CD4-positive, alpha-beta T cell (primary cell): ENCODE measurements at regions not wholly inside any gene's neighbourhood (a gene's known extent, or its start where the extent isn't known, plus 50 kb on each side); places are given as distances from the start of the nearest gene placed in this dataset.

Source experiments
- ATAC-seq: fragments of 200-7000 bp; cut with Tn5 transposase; one replicate; pipeline ENCODE4 v1.10.0; 2022; ENCODE audit warnings: mild to moderate bottlenecking; ENCODE audit not compliant: poor library complexity
- CTCF ChIA-PET: fragments of 350-600 bp; sonication (Branson Sonifier 250); formaldehyde crosslinking; loops from one replicate; lab custom pipeline; 2021; ENCODE audit warnings: antibody characterized with exemption, inconsistent platforms; lab: Charles Lee
- POLR2A ChIA-PET: fragments of 350-600 bp; sonication (Branson Sonifier 250); formaldehyde crosslinking; loops from one replicate; lab custom pipeline; 2021; ENCODE audit warnings: antibody characterized with exemption, inconsistent platforms; lab: Charles Lee
- DNase-seq, 14 experiments: peaks; one replicate each; pipeline ENCODE4 v3.0.0-alpha.2; 2013 to 2020; ENCODE audit warnings: mixed read lengths in 2 of 14
- H3K27ac ChIP-seq, 2 donors: one replicate each; pipeline versions ENCODE4 v1.5.1 to v1.7.0; 2013; ENCODE audit warnings: low read length in 2 of 2, low read depth in 1 of 2, mild to moderate bottlenecking in 1 of 2
- H3K27me3 ChIP-seq, 2 experiments: 1 replicate in 1 of 2; 2 replicates in 1 of 2; pipeline versions ENCODE4 v1.6.1 to v1.7.0; 2013; ENCODE audit warnings: low read length in 2 of 2, control low read depth in 1 of 2, mild to moderate bottlenecking in 1 of 2, moderate library complexity in 1 of 2; ENCODE audit not compliant: insufficient read depth in 2 of 2, control insufficient read depth in 1 of 2
- H3K36me3 ChIP-seq: one replicate; pipeline ENCODE4 v1.6.1; 2013; ENCODE audit warnings: low read length, control low read depth; ENCODE audit not compliant: insufficient read depth
- H3K4me1 ChIP-seq: one replicate; pipeline ENCODE4 v1.6.1; 2013; ENCODE audit warnings: low read length, control low read depth; ENCODE audit not compliant: insufficient read depth
- H3K4me3 ChIP-seq: one replicate; pipeline ENCODE4 v1.5.1; 2013; ENCODE audit warnings: mild to moderate bottlenecking, low read length, moderate library complexity
- H3K9me3 ChIP-seq, 2 experiments: 1 replicate in 1 of 2; 2 replicates in 1 of 2; pipeline versions ENCODE4 v1.6.1 to v1.7.0; 2013; ENCODE audit warnings: low read length in 2 of 2, mild to moderate bottlenecking in 2 of 2, control low read depth in 1 of 2, moderate library complexity in 1 of 2; ENCODE audit not compliant: control insufficient read depth in 1 of 2, insufficient read depth in 1 of 2
- H3K27ac Mint-ChIP-seq: one replicate; pipeline ENCODE4 v1.8.0; 2020; ENCODE audit warnings: mixed read lengths
- H3K27me3 Mint-ChIP-seq: one replicate; pipeline ENCODE4 v1.8.0; 2021; ENCODE audit warnings: mixed read lengths
- H3K36me3 Mint-ChIP-seq: one replicate; pipeline ENCODE4 v1.8.0; 2021; ENCODE audit warnings: low read depth, mixed read lengths
- H3K4me1 Mint-ChIP-seq: one replicate; pipeline ENCODE4 v1.8.0; 2021; ENCODE audit warnings: low read depth, mixed read lengths
- H3K4me3 Mint-ChIP-seq: one replicate; pipeline ENCODE4 v1.8.0; 2020; ENCODE audit warnings: mild to moderate bottlenecking, mixed read lengths
- H3K9me3 Mint-ChIP-seq: one replicate; pipeline ENCODE4 v1.8.0; 2020; ENCODE audit warnings: mixed read lengths
- intact Hi-C, 2 experiments: fragments of 100-400 bp; cut with DNase I in 1 of 2; cut with micrococcal nuclease in 1 of 2; formaldehyde crosslinking; loops; one replicate each; pipeline versions ENCODE4 v1.15.1 to v1.9.0; 2023 to 2025; cut with DNase I, micrococcal nuclease
- TF ChIP-seq, protein P1 (sequence below): fragments of 200-600 bp; IDR thresholded peaks from one replicate; pipeline ENCODE4 v1.8.0; 2022; ENCODE audit warnings: antibody characterized with exemption, mild to moderate bottlenecking

DNA sequence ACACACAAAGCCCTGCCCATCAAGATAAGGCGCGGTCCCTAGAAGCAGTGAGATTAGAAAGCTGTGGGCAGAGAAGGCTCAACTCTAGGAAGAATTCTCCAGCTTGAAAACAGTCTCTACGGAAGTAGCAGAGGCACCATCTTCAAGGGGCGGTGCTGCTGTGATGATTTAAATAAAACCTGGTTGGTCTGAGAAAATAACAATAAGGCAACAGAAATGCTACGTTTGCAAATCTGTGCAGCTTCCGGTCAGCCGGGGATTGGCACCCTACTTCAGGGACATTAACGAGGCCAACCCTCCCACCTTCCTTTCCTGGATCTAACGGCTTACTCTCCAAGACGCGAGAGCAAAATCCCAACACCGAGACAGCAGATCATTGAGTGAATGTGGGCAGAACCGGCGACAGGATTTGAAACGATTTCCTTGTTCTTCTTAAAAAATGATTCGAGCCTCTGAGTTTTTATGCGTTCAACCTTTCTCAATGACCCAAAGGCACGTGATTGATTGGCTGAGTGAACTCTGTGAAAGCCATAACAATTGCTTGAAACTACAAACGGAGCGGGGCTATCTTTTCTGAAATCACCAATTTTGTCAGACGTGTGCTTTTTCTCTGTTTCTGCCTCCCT, 93.7 kb upstream of the ZNF516 start:
- CTCF ChIA-PET, result no interaction called here
- no peak for DNase-seq
- Mint-ChIP-seq H3K9me3 (no peaks in the 10 kb centered on the region), H3K27ac (no peak overlapping the region), H3K36me3 (no peaks in the 10 kb centered on the region), H3K4me1 (peaks cover 11% of the 10 kb centered on the region), H3K4me3 (peak overlapping the region; percentile 56), H3K27me3 (peaks cover 55% of the 10 kb centered on the region)
- ATAC-seq, result no peak
- TF ChIP-seq, protein P1, sequence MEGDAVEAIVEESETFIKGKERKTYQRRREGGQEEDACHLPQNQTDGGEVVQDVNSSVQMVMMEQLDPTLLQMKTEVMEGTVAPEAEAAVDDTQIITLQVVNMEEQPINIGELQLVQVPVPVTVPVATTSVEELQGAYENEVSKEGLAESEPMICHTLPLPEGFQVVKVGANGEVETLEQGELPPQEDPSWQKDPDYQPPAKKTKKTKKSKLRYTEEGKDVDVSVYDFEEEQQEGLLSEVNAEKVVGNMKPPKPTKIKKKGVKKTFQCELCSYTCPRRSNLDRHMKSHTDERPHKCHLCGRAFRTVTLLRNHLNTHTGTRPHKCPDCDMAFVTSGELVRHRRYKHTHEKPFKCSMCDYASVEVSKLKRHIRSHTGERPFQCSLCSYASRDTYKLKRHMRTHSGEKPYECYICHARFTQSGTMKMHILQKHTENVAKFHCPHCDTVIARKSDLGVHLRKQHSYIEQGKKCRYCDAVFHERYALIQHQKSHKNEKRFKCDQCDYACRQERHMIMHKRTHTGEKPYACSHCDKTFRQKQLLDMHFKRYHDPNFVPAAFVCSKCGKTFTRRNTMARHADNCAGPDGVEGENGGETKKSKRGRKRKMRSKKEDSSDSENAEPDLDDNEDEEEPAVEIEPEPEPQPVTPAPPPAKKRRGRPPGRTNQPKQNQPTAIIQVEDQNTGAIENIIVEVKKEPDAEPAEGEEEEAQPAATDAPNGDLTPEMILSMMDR, result no peak
- no peaks in the 10 kb centered on the region for H3K9me3 ChIP-seq
- peaks cover 4 to 8% of the 10 kb centered on the region in 2 experiments for H3K27me3 ChIP-seq
- no peaks in the 10 kb centered on the region for H3K36me3 ChIP-seq
- intact Hi-C loops, result no loop called here
- H3K27ac ChIP-seq, result no peak overlapping the region
- no peaks in the 10 kb centered on the region for H3K4me1 ChIP-seq
- POLR2A ChIA-PET, result no interaction called here
- no peak overlapping the region for H3K4me3 ChIP-seq

- H3K36me3 ChIP-seq, result no peaks in the 10 kb centered on the region
Observed at GRCh38 chr18:76587879-76588271, 92.8 kb upstream of the ZNF516 start.

GRCh38 chr18:76587147-76587878, 92.3 kb upstream of the ZNF516 start:
- peaks cover 11% of the 10 kb centered on the region for H3K4me1 Mint-ChIP-seq
- intact Hi-C loops, result no loop called here
- DNase-seq, result no peak
- no peak overlapping the region for H3K4me3 Mint-ChIP-seq
- TF ChIP-seq, protein P1, result no peak
- H3K9me3 Mint-ChIP-seq, result no peaks in the 10 kb centered on the region
- Histone ChIP-seq H3K27me3 (peaks cover 4 to 8% of the 10 kb centered on the region in 2 experiments), H3K4me3 (no peak overlapping the region), H3K27ac (no peak overlapping the region), H3K4me1 (no peaks in the 10 kb centered on the region), H3K36me3 (no peaks in the 10 kb centered on the region), H3K9me3 (no peaks in the 10 kb centered on the region)
- no peak for ATAC-seq
- POLR2A ChIA-PET, result no interaction called here
- peaks cover 42% of the 10 kb centered on the region for H3K27me3 Mint-ChIP-seq
- no peaks in the 10 kb centered on the region for H3K36me3 Mint-ChIP-seq
- H3K27ac Mint-ChIP-seq, result no peak overlapping the region
- CTCF ChIA-PET, result no interaction called here

More at GRCh38 chr18:76587879-76588271, 92.8 kb upstream of the ZNF516 start:
- no peak overlapping the region for H3K27ac Mint-ChIP-seq
- Histone ChIP-seq H3K4me1 (no peaks in the 10 kb centered on the region), H3K9me3 (no peaks in the 10 kb centered on the region), H3K27ac (no peak overlapping the region), H3K27me3 (peaks cover 4 to 8% of the 10 kb centered on the region in 2 experiments), H3K4me3 (no peak overlapping the region)
- ChIA-PET CTCF (no interaction called here), POLR2A (no interaction called here)
- H3K27me3 Mint-ChIP-seq, result peaks cover 47% of the 10 kb centered on the region
- no peaks in the 10 kb centered on the region for H3K9me3 Mint-ChIP-seq
- H3K4me1 Mint-ChIP-seq, result peaks cover 11% of the 10 kb centered on the region
- no peak overlapping the region for H3K4me3 Mint-ChIP-seq
- ATAC-seq, result no peak
- TF ChIP-seq, protein P1, result no peak
- no peaks in the 10 kb centered on the region for H3K36me3 Mint-ChIP-seq
- intact Hi-C loops, result no loop called here
- no peak for DNase-seq
